AG04450 (cell line): ENCODE measurements at regions not wholly inside any gene's neighbourhood (a gene's known extent, or its start where the extent isn't known, plus 50 kb on each side); places are given as distances from the start of the nearest gene placed in this dataset.
A peak's percentile ranks its signal among the peaks of the same experiment; 100 is the strongest.

ENCODE experiments used
- CTCF ChIA-PET: fragments of 300-600, 350-600 bp; formaldehyde crosslinking; extraction: SDS; loops from one replicate; lab custom pipeline; 2022; ENCODE audit warnings: antibody characterized with exemption, inconsistent platforms; lab: Charles Lee
- POLR2A ChIA-PET: fragments of 350-600 bp; formaldehyde crosslinking; extraction: SDS; loops from one replicate; lab custom pipeline; 2021; ENCODE audit warnings: antibody characterized with exemption, inconsistent platforms; lab: Yijun Ruan, JAX
- DNase-seq: peaks from one replicate; pipeline ENCODE4 v3.0.0-alpha.2; 2011; ENCODE audit warnings: low read depth, low spot score
- H3K27ac ChIP-seq: one replicate; pipeline ENCODE4 v1.5.1; 2012; ENCODE audit warnings: low read depth, low read length, control low read depth
- H3K27me3 ChIP-seq: one replicate; pipeline ENCODE4 v1.6.0; 2012; ENCODE audit warnings: low read length; ENCODE audit not compliant: control insufficient read depth, insufficient read depth
- H3K4me3 ChIP-seq: 2 replicates; pipeline ENCODE4 v1.5.1; 2011; ENCODE audit warnings: mild to moderate bottlenecking, low read depth, low read length, control low read depth
- H3K9me3 ChIP-seq: 2 replicates; pipeline ENCODE4 v1.5.1; 2012; ENCODE audit warnings: low read length; ENCODE audit not compliant: control insufficient read depth, insufficient read depth
- TF ChIP-seq, protein P1 (sequence below): IDR thresholded peaks from 2 replicates; pipeline ENCODE4 v1.5.1; 2011; ENCODE audit warnings: low read depth, low read length, control low read depth, inconsistent platforms

GRCh38 chr4:71930459-71930858 lies 101.3 kb upstream of the NPFFR2 start:
- CTCF ChIA-PET: no interaction called here
- H3K27ac ChIP-seq: no peak overlapping the region
- no peaks in the 10 kb centered on the region for H3K9me3 ChIP-seq
- POLR2A ChIA-PET: no interaction called here
- no peak for DNase-seq
- TF ChIP-seq, protein P1, sequence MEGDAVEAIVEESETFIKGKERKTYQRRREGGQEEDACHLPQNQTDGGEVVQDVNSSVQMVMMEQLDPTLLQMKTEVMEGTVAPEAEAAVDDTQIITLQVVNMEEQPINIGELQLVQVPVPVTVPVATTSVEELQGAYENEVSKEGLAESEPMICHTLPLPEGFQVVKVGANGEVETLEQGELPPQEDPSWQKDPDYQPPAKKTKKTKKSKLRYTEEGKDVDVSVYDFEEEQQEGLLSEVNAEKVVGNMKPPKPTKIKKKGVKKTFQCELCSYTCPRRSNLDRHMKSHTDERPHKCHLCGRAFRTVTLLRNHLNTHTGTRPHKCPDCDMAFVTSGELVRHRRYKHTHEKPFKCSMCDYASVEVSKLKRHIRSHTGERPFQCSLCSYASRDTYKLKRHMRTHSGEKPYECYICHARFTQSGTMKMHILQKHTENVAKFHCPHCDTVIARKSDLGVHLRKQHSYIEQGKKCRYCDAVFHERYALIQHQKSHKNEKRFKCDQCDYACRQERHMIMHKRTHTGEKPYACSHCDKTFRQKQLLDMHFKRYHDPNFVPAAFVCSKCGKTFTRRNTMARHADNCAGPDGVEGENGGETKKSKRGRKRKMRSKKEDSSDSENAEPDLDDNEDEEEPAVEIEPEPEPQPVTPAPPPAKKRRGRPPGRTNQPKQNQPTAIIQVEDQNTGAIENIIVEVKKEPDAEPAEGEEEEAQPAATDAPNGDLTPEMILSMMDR: no peak
- H3K4me3 ChIP-seq: no peak overlapping the region
- no peaks in the 10 kb centered on the region for H3K27me3 ChIP-seq

DNA sequence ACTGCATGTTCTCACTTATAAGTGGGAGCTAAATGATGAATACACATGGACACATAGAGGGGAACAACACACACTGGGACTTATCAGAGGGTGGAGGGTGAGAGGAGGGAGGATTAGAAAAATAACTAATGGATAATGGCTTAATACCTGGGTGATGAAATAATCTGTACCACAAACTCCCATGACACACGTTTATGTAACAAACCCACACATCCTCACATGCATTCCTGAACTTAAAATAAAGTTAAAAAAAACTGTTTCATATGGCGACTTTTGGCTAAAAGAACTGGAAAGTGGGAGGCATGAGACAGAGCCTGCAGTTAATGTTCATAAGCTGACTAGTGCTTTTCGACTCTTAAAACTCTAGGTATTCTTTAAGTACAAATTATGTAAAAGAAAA lies 98.9 kb upstream of the NPFFR2 start:
- Histone ChIP-seq H3K27me3 (no peaks in the 10 kb centered on the region), H3K27ac (no peak overlapping the region), H3K4me3 (no peak overlapping the region), H3K9me3 (no peaks in the 10 kb centered on the region)
- POLR2A ChIA-PET: no interaction called here
- no peak for DNase-seq
- CTCF ChIA-PET: interaction anchor here (0.8 kb wide), 1 partner anchor 402 kb away, joined by 5 read pairs; no protein-coding TSS in a partner anchor
- TF ChIP-seq, protein P1: no peak

DNA sequence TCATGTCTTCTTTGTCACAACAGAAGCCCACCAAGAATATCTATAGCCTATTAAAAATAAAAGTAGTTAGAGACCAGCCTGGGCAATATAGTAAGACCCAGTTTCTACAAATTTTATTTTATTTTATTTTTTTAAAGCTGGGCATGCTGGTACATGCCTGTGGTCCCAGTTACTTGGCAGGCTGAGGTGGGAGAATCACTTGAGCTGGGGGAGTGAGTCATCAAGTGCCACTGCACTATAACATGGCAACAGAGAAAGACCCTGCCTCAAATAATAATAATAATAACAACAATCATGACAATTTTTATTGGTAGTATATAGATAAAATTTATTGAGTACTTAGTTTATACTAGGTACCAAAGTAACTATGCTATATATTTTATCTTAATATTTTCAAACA lies 93.0 kb upstream of the NPFFR2 start:
- no peaks in the 10 kb centered on the region for H3K27me3 ChIP-seq
- H3K4me3 ChIP-seq: no peak overlapping the region
- ChIA-PET POLR2A (no interaction called here), CTCF (no interaction called here)
- TF ChIP-seq, protein P1: no peak
- no peaks in the 10 kb centered on the region for H3K9me3 ChIP-seq
- no peak overlapping the region for H3K27ac ChIP-seq
- no peak for DNase-seq

DNA sequence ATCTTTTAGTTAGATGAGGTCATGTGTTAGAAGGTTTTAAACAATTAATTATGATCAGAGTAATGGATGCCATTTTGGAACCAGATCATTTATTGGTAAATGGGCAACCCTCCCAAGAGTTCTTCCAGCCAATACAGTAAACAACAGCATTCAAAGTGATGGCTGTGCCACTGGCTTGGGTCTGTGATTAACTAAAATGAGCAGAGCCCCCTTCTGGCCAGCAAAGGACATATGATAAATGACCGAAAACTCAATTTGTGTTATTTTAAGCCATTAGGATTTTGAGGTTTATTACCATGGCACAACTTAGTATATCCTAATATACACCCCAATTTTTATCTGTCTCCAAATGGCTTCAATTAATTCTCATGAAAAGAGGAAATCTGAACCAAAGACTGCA lies 90.8 kb upstream of the NPFFR2 start:
- Histone ChIP-seq H3K4me3 (no peak overlapping the region), H3K27ac (no peak overlapping the region), H3K9me3 (no peaks in the 10 kb centered on the region), H3K27me3 (no peaks in the 10 kb centered on the region)
- POLR2A ChIA-PET: no interaction called here
- CTCF ChIA-PET: no interaction called here
- DNase-seq: no peak
- TF ChIP-seq, protein P1: peak; percentile 41; the same call in 1 of the 2 replicates

DNA sequence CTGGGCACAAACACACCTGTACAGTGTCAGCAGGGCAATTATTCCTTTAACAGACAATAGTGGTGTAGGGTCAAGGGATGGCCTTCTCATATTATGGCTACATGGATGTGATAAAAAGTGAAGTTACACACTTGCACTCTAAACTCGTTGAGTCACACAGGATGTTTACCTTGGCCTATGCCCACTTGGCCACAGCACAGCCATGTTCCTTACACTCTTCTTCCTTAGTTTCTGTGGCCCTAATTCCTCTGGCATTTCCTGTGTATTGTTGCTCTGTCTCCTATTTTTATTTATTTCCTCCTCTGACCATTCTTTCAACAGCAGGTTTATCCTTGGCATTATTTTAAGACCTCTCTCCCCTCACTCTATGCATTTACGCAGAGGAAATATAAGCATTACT lies 86.8 kb upstream of the NPFFR2 start:
- CTCF ChIA-PET: no interaction called here
- Histone ChIP-seq H3K9me3 (no peaks in the 10 kb centered on the region), H3K4me3 (no peak overlapping the region), H3K27ac (no peak overlapping the region), H3K27me3 (no peaks in the 10 kb centered on the region)
- TF ChIP-seq, protein P1: no peak
- POLR2A ChIA-PET: no interaction called here
- DNase-seq: no peak
